ENCODE measurements at regions not wholly inside any gene's neighbourhood (a gene's known extent, or its start where the extent isn't known, plus 50 kb on each side); places are given as distances from the start of the nearest gene placed in this dataset.

GRCh38 chr2:6441800-6442199 is 423.9 kb downstream of the CMPK2 start:
- Histone ChIP-seq H3K27ac (ENCODE audit: insufficient read length, low read depth, low read length) (no peak overlapping the region), H3K79me1 (ENCODE audit: insufficient read depth, low read depth, low read length, poor library complexity, severe bottlenecking) (no peaks in the 10 kb centered on the region), H3K56ac (ENCODE audit: insufficient read length, low read depth, low read length) (no peak overlapping the region), H3K27me3 (ENCODE audit: insufficient read depth, low read length) (no peaks in the 10 kb centered on the region), H2BK12ac (ENCODE audit: insufficient read length, low read depth, low read length) (no peak overlapping the region), H2AK5ac (ENCODE audit: insufficient read length, low read length) (no peak overlapping the region), H4K8ac (replicated peaks; ENCODE audit: insufficient read length, low read depth, low read length) (no peak overlapping the region), H3K14ac (ENCODE audit: insufficient read depth, low read length) (no peak overlapping the region), H4K91ac (ENCODE audit: insufficient read length, low read depth, low read length) (no peak overlapping the region), H3K4ac (ENCODE audit: low read depth, low read length) (no peak overlapping the region), H3K79me2 (ENCODE audit: insufficient read depth, low read length) (no peaks in the 10 kb centered on the region), H3K4me1 (ENCODE audit: insufficient read depth, low read length) (no peaks in the 10 kb centered on the region), H4K20me1 (ENCODE audit: control insufficient read depth, insufficient read depth, insufficient read length) (no peaks in the 10 kb centered on the region), H3K9me3 (ENCODE audit: control insufficient read depth, low read depth, low read length) (no peaks in the 10 kb centered on the region), H2BK5ac (ENCODE audit: insufficient read length, low read length) (no peak overlapping the region), H3K23me2 (ENCODE audit: insufficient read length, low read depth, low read length, poor library complexity, severe bottlenecking) (no peaks in the 10 kb centered on the region), H3T11ph (ENCODE audit: low read length) (no peak overlapping the region), H2AFZ (ENCODE audit: low read length) (no peak overlapping the region), H2BK15ac (ENCODE audit: low read depth, low read length) (no peak overlapping the region), H2BK120ac (ENCODE audit: low read depth, low read length, poor library complexity, severe bottlenecking) (no peak overlapping the region), H3K18ac (ENCODE audit: insufficient read length, low read depth, low read length) (no peak overlapping the region), H2BK20ac (ENCODE audit: low read depth, low read length, poor library complexity, severe bottlenecking) (no peak overlapping the region), H4K5ac (ENCODE audit: insufficient read length, low read depth, low read length) (no peak overlapping the region), H3K9ac (ENCODE audit: extremely low read depth, insufficient read length, low read length) (no peak overlapping the region), H3K4me2 (ENCODE audit: insufficient read depth, insufficient read length, low read length) (no peak overlapping the region), H3K23ac (ENCODE audit: insufficient read length, low read depth, low read length) (no peak overlapping the region)
- DNase-seq: no peak
- Mint-ChIP-seq H3K9me3 (no peaks in the 10 kb centered on the region), H3K27me3 (ENCODE audit: low read depth) (no peaks in the 10 kb centered on the region), H3K4me1 (no peaks in the 10 kb centered on the region), H3K36me3 (ENCODE audit: insufficient read depth in 1 of 3, low read depth in 3 of 3) (no peaks in the 10 kb centered on the region), H3K4me3 (no peak overlapping the region), H3K27ac (no peak overlapping the region)
- TF ChIP-seq CTCF (conservative IDR thresholded peaks at IDR 0.05): no peak
- no CpG with 5 or more reads among the region's 2 CpGs for WGBS (ENCODE audit: extremely low coverage, insufficient read length, low lambda C conversion rate)

Data from H9 (cell line).